ENCODE measurements at regions not wholly inside any gene's neighbourhood (a gene's known extent, or its start where the extent isn't known, plus 50 kb on each side); places are given as distances from the start of the nearest gene placed in this dataset.

DNA sequence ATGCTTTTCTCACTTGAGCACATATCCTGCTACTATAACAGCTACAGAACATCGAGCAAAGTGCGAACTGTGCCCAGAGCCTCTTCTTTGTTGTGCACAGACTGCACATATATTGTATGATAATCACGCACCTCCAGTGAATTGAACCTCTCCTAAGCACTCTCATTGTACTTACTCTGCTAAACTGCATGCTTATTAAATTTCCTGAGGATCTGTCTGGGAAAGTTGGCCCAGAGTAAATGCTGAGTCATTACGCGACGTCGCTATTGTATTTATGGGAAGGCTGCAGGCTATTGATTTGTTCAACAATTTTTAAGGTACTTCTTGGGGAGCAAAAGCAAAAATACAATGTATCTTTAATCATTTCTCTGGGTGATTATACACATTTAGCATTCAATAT, 399.6 kb upstream of the DSEL start:
- TF ChIP-seq, protein P1, sequence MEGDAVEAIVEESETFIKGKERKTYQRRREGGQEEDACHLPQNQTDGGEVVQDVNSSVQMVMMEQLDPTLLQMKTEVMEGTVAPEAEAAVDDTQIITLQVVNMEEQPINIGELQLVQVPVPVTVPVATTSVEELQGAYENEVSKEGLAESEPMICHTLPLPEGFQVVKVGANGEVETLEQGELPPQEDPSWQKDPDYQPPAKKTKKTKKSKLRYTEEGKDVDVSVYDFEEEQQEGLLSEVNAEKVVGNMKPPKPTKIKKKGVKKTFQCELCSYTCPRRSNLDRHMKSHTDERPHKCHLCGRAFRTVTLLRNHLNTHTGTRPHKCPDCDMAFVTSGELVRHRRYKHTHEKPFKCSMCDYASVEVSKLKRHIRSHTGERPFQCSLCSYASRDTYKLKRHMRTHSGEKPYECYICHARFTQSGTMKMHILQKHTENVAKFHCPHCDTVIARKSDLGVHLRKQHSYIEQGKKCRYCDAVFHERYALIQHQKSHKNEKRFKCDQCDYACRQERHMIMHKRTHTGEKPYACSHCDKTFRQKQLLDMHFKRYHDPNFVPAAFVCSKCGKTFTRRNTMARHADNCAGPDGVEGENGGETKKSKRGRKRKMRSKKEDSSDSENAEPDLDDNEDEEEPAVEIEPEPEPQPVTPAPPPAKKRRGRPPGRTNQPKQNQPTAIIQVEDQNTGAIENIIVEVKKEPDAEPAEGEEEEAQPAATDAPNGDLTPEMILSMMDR (IDR thresholded peaks at IDR 0.05; ENCODE audit: insufficient read depth, low read length): no peak
- no peak overlapping the region for H3K4me3 ChIP-seq (ENCODE audit: low read depth, low read length)
- peak; percentile 7 for DNase-seq (ENCODE audit: low read depth)

DNA sequence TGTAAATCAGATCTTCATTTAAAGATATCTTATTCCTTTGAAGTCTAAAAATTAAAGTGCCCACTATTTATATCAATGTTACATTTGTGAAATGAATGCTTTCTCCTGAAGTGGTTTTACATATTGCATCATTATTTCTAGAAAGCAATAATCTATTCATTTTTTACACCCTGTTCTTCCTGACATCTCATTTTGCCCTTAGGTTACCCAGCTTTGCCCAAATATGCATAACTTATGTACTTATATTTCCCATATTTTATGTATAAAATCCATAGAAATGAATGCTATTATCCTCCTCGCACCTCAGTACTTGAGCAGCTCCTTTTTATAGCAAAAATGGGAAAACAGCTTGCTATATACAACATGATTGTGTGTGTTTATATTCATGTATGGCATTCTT, 396.5 kb upstream of the DSEL start:
- no peak overlapping the region for H3K4me3 ChIP-seq (ENCODE audit: low read depth, low read length)
- DNase-seq (ENCODE audit: low read depth): no peak
- TF ChIP-seq, protein P1 (IDR thresholded peaks at IDR 0.05; ENCODE audit: insufficient read depth, low read length): no peak

DNA sequence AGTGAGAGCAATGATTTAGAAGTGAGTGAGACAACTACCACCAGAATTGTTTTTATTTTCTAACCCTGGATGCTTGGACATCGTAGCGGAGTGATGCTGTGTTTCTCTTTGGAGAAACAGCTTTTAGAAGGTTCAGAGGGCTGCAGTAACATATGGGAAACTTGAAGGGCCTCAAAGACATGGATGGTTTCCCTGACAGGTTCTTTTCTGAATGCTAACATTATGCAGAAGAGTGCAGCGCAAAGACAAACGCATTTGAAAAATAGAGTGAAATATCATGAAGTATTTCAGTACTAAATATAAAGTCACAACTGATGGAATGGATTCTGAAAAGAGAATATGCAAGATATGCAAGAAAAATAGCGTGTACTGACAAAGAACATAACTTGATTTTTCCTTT, 385.1 kb upstream of the DSEL start:
- TF ChIP-seq, protein P1 (IDR thresholded peaks at IDR 0.05; ENCODE audit: insufficient read depth, low read length): no peak
- H3K4me3 ChIP-seq (ENCODE audit: low read depth, low read length): no peak overlapping the region
- DNase-seq (ENCODE audit: low read depth): no peak

DNA sequence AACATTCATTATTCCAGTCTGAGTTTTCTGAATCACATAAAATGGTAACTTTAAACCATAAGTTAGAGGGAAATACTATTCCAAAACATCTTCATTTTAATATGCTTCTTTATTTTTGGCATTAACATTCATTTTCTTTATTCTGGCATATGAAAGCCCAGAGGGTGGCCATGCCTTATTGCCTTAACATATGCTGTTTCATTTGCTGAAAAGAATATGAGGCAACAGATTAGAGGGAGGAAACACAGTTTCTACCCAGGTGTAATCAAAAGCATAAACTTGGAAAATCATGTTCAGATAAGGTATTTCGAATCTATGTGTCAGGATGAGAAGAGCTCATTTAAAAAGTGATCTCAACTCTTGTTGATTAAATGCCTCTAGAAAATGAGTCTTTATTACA, 379.9 kb upstream of the DSEL start:
- TF ChIP-seq, protein P1 (IDR thresholded peaks at IDR 0.05; ENCODE audit: insufficient read depth, low read length): no peak
- DNase-seq (ENCODE audit: low read depth): no peak
- H3K4me3 ChIP-seq (ENCODE audit: low read depth, low read length): no peak overlapping the region

DNA sequence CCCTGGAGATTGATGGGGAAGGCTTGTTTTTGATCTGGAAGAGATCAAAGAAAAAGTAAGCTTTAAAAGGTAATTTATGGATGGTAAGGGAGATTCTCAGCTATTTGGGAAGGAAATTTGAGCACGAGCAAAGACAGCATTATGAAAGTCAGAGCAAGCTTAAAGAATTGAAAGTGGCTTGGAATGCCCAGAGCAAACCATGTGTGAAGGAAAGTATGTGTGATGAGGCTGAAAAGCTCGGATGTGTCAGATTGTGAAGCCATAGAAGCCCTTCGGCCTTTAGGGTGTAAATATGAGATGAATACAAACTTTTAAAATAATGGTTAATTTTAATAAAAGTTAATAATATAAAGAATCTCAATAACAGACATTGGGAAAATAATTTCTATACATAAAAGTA, 377.4 kb upstream of the DSEL start:
- no peak for DNase-seq (ENCODE audit: low read depth)
- TF ChIP-seq, protein P1 (IDR thresholded peaks at IDR 0.05; ENCODE audit: insufficient read depth, low read length): no peak
- no peak overlapping the region for H3K4me3 ChIP-seq (ENCODE audit: low read depth, low read length)

DNA sequence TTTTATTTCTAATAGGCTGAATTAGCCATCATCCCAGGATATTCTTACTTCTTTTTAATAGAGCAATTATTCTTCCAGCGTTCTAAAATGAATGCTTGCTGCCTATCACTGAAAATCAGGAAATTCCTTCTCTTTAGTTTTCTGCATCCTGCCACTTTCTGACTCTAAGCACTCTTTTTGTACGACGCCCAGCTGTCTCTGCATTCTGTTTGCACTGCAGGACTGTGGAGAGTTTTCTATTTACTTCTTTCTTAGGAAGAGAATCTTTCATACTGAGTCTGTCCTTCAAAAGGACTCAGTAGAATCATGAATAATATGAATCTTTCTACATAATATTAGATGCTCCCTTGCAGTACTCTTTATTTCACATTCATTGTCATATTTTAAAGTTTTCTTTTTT, 360.4 kb upstream of the DSEL start:
- H3K4me3 ChIP-seq (ENCODE audit: low read depth, low read length): no peak overlapping the region
- TF ChIP-seq, protein P1 (IDR thresholded peaks at IDR 0.05; ENCODE audit: insufficient read depth, low read length): no peak

DNA sequence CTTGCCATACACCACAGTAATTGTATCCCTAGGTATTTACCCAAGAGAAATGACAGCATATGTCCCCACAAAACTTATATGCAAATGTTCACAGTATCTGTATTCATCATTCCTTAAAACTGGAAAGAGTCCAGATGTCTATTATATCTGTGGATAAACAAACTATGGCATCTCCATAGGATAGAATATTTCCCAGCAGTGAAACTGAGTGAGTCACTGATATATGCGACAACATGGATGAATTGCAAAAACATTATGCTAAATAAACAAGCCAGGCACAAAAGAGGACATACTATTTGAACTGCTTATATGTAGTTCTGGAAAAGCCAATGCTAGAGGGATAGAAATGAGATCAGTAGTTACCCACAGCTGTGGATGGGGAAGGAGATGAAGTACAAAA, 359.4 kb upstream of the DSEL start:
- TF ChIP-seq, protein P1 (IDR thresholded peaks at IDR 0.05; ENCODE audit: insufficient read depth, low read length): no peak
- no peak for DNase-seq (ENCODE audit: low read depth)
- H3K4me3 ChIP-seq (ENCODE audit: low read depth, low read length): no peak overlapping the region

More for the DNA sequence above, 360.4 kb upstream of the DSEL start:
- no peak for DNase-seq (ENCODE audit: low read depth)
